IMR-90 (cell line): ENCODE measurements at regions not wholly inside any gene's neighbourhood (a gene's known extent, or its start where the extent isn't known, plus 50 kb on each side); places are given as distances from the start of the nearest gene placed in this dataset.

ENCODE experiments used
- ATAC-seq: fragments of 200-7000 bp; cut with Tn5 transposase; 2 replicates; pipeline ENCODE4 v1.9.1; 2020; ENCODE audit warnings: low read depth, mild to moderate bottlenecking, moderate library complexity
- BruUV-seq: library from RNA; stranded (reverse); fragments of 400-500 nt; replicated peaks from 2 replicates; lab custom pipeline; 2021; lab: Mats Ljungman, UMichigan
- CTCF ChIA-PET: fragments of 300-600 bp; formaldehyde crosslinking; extraction: SDS; loops from one replicate; lab custom pipeline; 2021; ENCODE audit warnings: antibody characterized with exemption; lab: Yijun Ruan, JAX
- POLR2A ChIA-PET: fragments of 300-600 bp; sonication (Branson Sonifier 250); formaldehyde crosslinking; loops from one replicate; lab custom pipeline; 2022; ENCODE audit warnings: antibody characterized with exemption; ENCODE audit not compliant: unreplicated experiment; lab: Charles Lee
- DNase-seq: peaks from one replicate; pipeline ENCODE4 v3.0.0; 2013
- H2AFZ ChIP-seq: replicated peaks from 2 replicates; pipeline ENCODE3; 2013; ENCODE audit warnings: low read length, mild to moderate bottlenecking; ENCODE audit not compliant: poor library complexity
- H2AK5ac ChIP-seq: 2 replicates; pipeline ENCODE4 v1.6.1; 2013; ENCODE audit warnings: low read depth, low read length, inconsistent platforms
- H2AK9ac ChIP-seq: replicated peaks from 2 replicates; pipeline ENCODE3; 2013; ENCODE audit warnings: mild to moderate bottlenecking, low read depth, low read length, moderate library complexity; ENCODE audit not compliant: poor library complexity
- H2BK120ac ChIP-seq: 2 replicates; pipeline ENCODE4 v1.6.1; 2013; ENCODE audit warnings: low read depth, low read length, inconsistent platforms
- H2BK15ac ChIP-seq: 3 replicates; pipeline ENCODE4 v1.6.1; 2013; ENCODE audit warnings: low read depth, low read length, inconsistent platforms
- H2BK20ac ChIP-seq: 2 replicates; pipeline ENCODE4 v1.6.1; 2013; ENCODE audit warnings: low read depth, mild to moderate bottlenecking, inconsistent platforms, low read length, moderate library complexity
- H2BK5ac ChIP-seq: 2 replicates; pipeline ENCODE4 v1.6.1; 2013; ENCODE audit warnings: mild to moderate bottlenecking, low read depth, low read length, inconsistent platforms; ENCODE audit not compliant: poor library complexity, severe bottlenecking
- H3K14ac ChIP-seq: replicated peaks from 2 replicates; pipeline ENCODE4 v1.6.1; 2013; ENCODE audit warnings: low read depth, low read length, inconsistent platforms
- H3K18ac ChIP-seq: 2 replicates; pipeline ENCODE4 v1.6.1; 2013; ENCODE audit warnings: low read depth, low read length, control low read depth
- H3K23ac ChIP-seq: 2 replicates; pipeline ENCODE4 v1.6.1; 2013; ENCODE audit warnings: low read depth, low read length, inconsistent platforms
- H3K27ac ChIP-seq: 2 replicates; pipeline ENCODE4 v1.5.1; 2013; ENCODE audit warnings: mild to moderate bottlenecking, control low read depth, low read length; ENCODE audit not compliant: insufficient read depth
- H3K27me3 ChIP-seq: 2 replicates; pipeline ENCODE4 v1.6.1; 2013; ENCODE audit warnings: low read length; ENCODE audit not compliant: control insufficient read depth, insufficient read depth
- H3K36me3 ChIP-seq: 2 replicates; pipeline ENCODE4 v1.6.1; 2013; ENCODE audit warnings: low read length, mixed read lengths; ENCODE audit not compliant: control insufficient read depth, insufficient read depth
- H3K4ac ChIP-seq: 2 replicates; pipeline ENCODE4 v1.6.1; 2013; ENCODE audit warnings: low read depth, low read length, inconsistent platforms
- H3K4me1 ChIP-seq: 2 replicates; pipeline ENCODE4 v1.6.1; 2013; ENCODE audit warnings: low read length, mixed read lengths; ENCODE audit not compliant: control insufficient read depth, insufficient read depth
- H3K4me2 ChIP-seq: 2 replicates; pipeline ENCODE4 v1.6.1; 2013; ENCODE audit warnings: low read depth, mild to moderate bottlenecking, control low read depth, low read length, moderate library complexity
- H3K4me3 ChIP-seq: 2 replicates; pipeline ENCODE4 v1.5.1; 2013; ENCODE audit warnings: low read depth, mild to moderate bottlenecking, control low read depth, low read length, moderate library complexity; ENCODE audit not compliant: insufficient read depth
- H3K56ac ChIP-seq: 2 replicates; pipeline ENCODE4 v1.6.1; 2013; ENCODE audit warnings: low read length, inconsistent platforms; ENCODE audit not compliant: insufficient read depth; ENCODE audit errors: extremely low read depth
- H3K79me1 ChIP-seq, 2 experiments: 2 replicates each; pipeline ENCODE4 v1.6.1; 2013; ENCODE audit warnings: low read length in 2 of 2, inconsistent platforms in 1 of 2, low read depth in 1 of 2
- H3K9ac ChIP-seq: 2 replicates; pipeline ENCODE4 v1.6.1; 2013; ENCODE audit warnings: low read depth, low read length, control low read depth
- H3K9me1 ChIP-seq: 2 replicates; pipeline ENCODE4 v1.6.1; 2013; ENCODE audit warnings: low read length, inconsistent platforms; ENCODE audit not compliant: insufficient read depth
- H3K9me3 ChIP-seq: 2 replicates; pipeline ENCODE4 v1.6.1; 2013; ENCODE audit warnings: low read length; ENCODE audit not compliant: control insufficient read depth, insufficient read depth
- H4K20me1 ChIP-seq: 2 replicates; pipeline ENCODE4 v1.6.1; 2013; ENCODE audit warnings: low read length, inconsistent platforms; ENCODE audit not compliant: insufficient read depth
- H4K5ac ChIP-seq: 2 replicates; pipeline ENCODE4 v1.6.1; 2013; ENCODE audit warnings: mild to moderate bottlenecking, low read depth, low read length, control low read depth
- H4K8ac ChIP-seq, 2 experiments: 2 replicates each; pipeline ENCODE4 v1.6.1; 2013; ENCODE audit warnings: low read depth in 2 of 2, low read length in 2 of 2, control low read depth in 1 of 2, inconsistent platforms in 1 of 2
- H4K91ac ChIP-seq: 2 replicates; pipeline ENCODE4 v1.6.1; 2013; ENCODE audit warnings: low read depth, low read length, inconsistent platforms; ENCODE audit not compliant: insufficient read depth
- BHLHE40 ChIP-seq: fragments of 150-350 bp; IDR thresholded peaks from 2 replicates; pipeline ENCODE4 v1.6.1; 2016; ENCODE audit warnings: mild to moderate bottlenecking, low read depth, low read length
- CEBPB ChIP-seq: IDR thresholded peaks from 2 replicates; pipeline ENCODE4 v1.6.1; 2012; ENCODE audit warnings: low read depth, low read length, improper control_type of control experiment
- CHD1 ChIP-seq: IDR thresholded peaks from 2 replicates; pipeline ENCODE4 v1.6.1; 2012; ENCODE audit warnings: low read depth, low read length, improper control_type of control experiment
- CTCF ChIP-seq: conservative IDR thresholded peaks from 2 replicates; pipeline ENCODE4 v1.5.1; 2012; ENCODE audit warnings: mild to moderate bottlenecking, low read depth, low read length, improper control_type of control experiment
- ELK1 ChIP-seq: fragments of 150-350 bp; IDR thresholded peaks from 2 replicates; pipeline ENCODE4 v1.6.1; 2016; ENCODE audit warnings: low read depth, mild to moderate bottlenecking, low read length, moderate library complexity, borderline replicate concordance
- FOS ChIP-seq: fragments of 150-350 bp; IDR thresholded peaks from 2 replicates; pipeline ENCODE4 v1.6.1; 2016; ENCODE audit warnings: low read depth, low read length
- MAFK ChIP-seq: IDR thresholded peaks from 2 replicates; pipeline ENCODE4 v1.6.1; 2012; ENCODE audit warnings: low read depth, low read length, improper control_type of control experiment
- MAZ ChIP-seq: IDR thresholded peaks from 2 replicates; pipeline ENCODE4 v1.6.1; 2012; ENCODE audit warnings: low read depth, mild to moderate bottlenecking, low read length, improper control_type of control experiment, moderate library complexity, borderline replicate concordance
- MXI1 ChIP-seq: IDR thresholded peaks from 2 replicates; pipeline ENCODE4 v1.6.1; 2012; ENCODE audit warnings: low read depth, mild to moderate bottlenecking, low read length, moderate library complexity, borderline replicate concordance
- NFE2L2 ChIP-seq: fragments of 150-350 bp; IDR thresholded peaks from 2 replicates; pipeline ENCODE4 v1.6.1; 2016; ENCODE audit warnings: low read depth, mild to moderate bottlenecking, low read length
- POLR2A ChIP-seq: IDR thresholded peaks from 2 replicates; pipeline ENCODE4 v1.6.1; 2012; ENCODE audit warnings: mild to moderate bottlenecking, low read depth, low read length
- RAD21 ChIP-seq: IDR thresholded peaks from 2 replicates; pipeline ENCODE4 v1.6.1; 2012; ENCODE audit warnings: low read length, improper control_type of control experiment
- RCOR1 ChIP-seq: IDR thresholded peaks from 2 replicates; pipeline ENCODE4 v1.6.1; 2012; ENCODE audit warnings: mild to moderate bottlenecking, low read length, improper control_type of control experiment; ENCODE audit not compliant: insufficient replicate concordance
- RFX5 ChIP-seq: IDR thresholded peaks from 2 replicates; pipeline ENCODE4 v1.8.0; 2012; ENCODE audit warnings: low read depth, mild to moderate bottlenecking, low read length, moderate library complexity
- SMC3 ChIP-seq: fragments of 150-350 bp; IDR thresholded peaks from 2 replicates; pipeline ENCODE4 v1.6.1; 2016; ENCODE audit warnings: low read depth, mild to moderate bottlenecking, antibody characterized with exemption, low read length, moderate library complexity
- USF2 ChIP-seq: fragments of 150-350 bp; IDR thresholded peaks from 2 replicates; pipeline ENCODE4 v1.6.1; 2017; ENCODE audit warnings: mild to moderate bottlenecking, antibody characterized with exemption, low read length, low read depth
- WGBS, 2 experiments: methylation state at CpG; one replicate each; pipeline versions ENCODE4 v1.1.5 to v1.1.7; 2013; ENCODE audit warnings: missing lambda C conversion rate in 2 of 2; ENCODE audit not compliant: insufficient read length in 1 of 2; ENCODE audit errors: extremely low coverage in 2 of 2; 5-methylcytosine and 5-hydroxymethylcytosine counted together
- dilution Hi-C: fragments of 300-500 bp; cut with HindIII; formaldehyde crosslinking; loops from one replicate; pipeline ENCODE4 v1.14.3; 2018; ENCODE audit warnings: low sequenced_read_pairs; ENCODE audit not compliant: unreplicated experiment
- in situ Hi-C: fragments of 300-500 bp; cut with MboI; formaldehyde crosslinking; loops from 3 replicates; pipeline ENCODE4 v1.14.3; 2019; ENCODE audit warnings: low sequenced_read_pairs, inconsistent platforms, mixed read lengths
- intact Hi-C: fragments of 100-400 bp; cut with micrococcal nuclease; formaldehyde crosslinking; loops from 2 replicates; pipeline ENCODE4 v1.10.0; 2022

- H3K18ac ChIP-seq: no peak overlapping the region
- ATAC-seq (no peak), DNase-seq (no peak)
- no peak overlapping the region for H3K56ac ChIP-seq
- H2AK9ac ChIP-seq: no peak overlapping the region
- H2AK5ac ChIP-seq: no peak overlapping the region
- H2AFZ ChIP-seq: no peak overlapping the region
- WGBS, 2 experiments: 6% methylated on average over 7 of the region's 30 CpGs; no CpG with 5 or more reads in 1 of the 2 experiments
- no peak overlapping the region for H2BK5ac ChIP-seq
- in situ Hi-C loops: no loop called here
- ChIA-PET POLR2A (no interaction called here), CTCF (no interaction called here)
- H4K5ac ChIP-seq: no peak overlapping the region
- H3K9ac ChIP-seq: no peak overlapping the region
- no peak overlapping the region for H3K14ac ChIP-seq
- H3K79me1 ChIP-seq: no peaks in the 10 kb centered on the region
- intact Hi-C loops: no loop called here
- H2BK20ac ChIP-seq: no peak overlapping the region
- no peaks in the 10 kb centered on the region for H3K36me3 ChIP-seq
- no peak overlapping the region for H2BK15ac ChIP-seq
- H3K4ac ChIP-seq: no peak overlapping the region
- TF ChIP-seq USF2 (no peak), ELK1 (no peak), POLR2A (no peak), MXI1 (no peak), NFE2L2 (no peak), BHLHE40 (no peak), MAFK (no peak), CHD1 (no peak), MAZ (no peak), RCOR1 (no peak), RFX5 (no peak), RAD21 (no peak), FOS (no peak), SMC3 (no peak), CTCF (no peak), CEBPB (no peak)
- no peak overlapping the region for H3K4me2 ChIP-seq
- H3K9me3 ChIP-seq: peaks cover 44% of the 10 kb centered on the region
- no peak overlapping the region for H4K91ac ChIP-seq
- H4K20me1 ChIP-seq: no peaks in the 10 kb centered on the region
- no TSS peak for BruUV-seq
- no peak overlapping the region for H4K8ac ChIP-seq
- no peak overlapping the region for H2BK120ac ChIP-seq
- no peaks in the 10 kb centered on the region for H3K9me1 ChIP-seq
- no peak overlapping the region for H3K27ac ChIP-seq
- H3K23ac ChIP-seq: no peak overlapping the region
- no peaks in the 10 kb centered on the region for H3K4me1 ChIP-seq
- no peak overlapping the region for H3K4me3 ChIP-seq
- dilution Hi-C loops: no loop called here
- H3K27me3 ChIP-seq: no peaks in the 10 kb centered on the region
Observed at GRCh38 chr12:125683748-125684381, 618.6 kb downstream of the AACS start.
